PFSK-1 (cell line): ENCODE measurements at regions not wholly inside any gene's neighbourhood (a gene's known extent, or its start where the extent isn't known, plus 50 kb on each side); places are given as distances from the start of the nearest gene placed in this dataset.

ENCODE experiments used
- POLR2AphosphoS5 ChIP-seq: IDR thresholded peaks from 2 replicates; pipeline ENCODE4 v1.6.1; 2012; ENCODE audit warnings: low read depth, mild to moderate bottlenecking, control low read depth, low read length, moderate library complexity
- SIN3A ChIP-seq: IDR thresholded peaks from 2 replicates; pipeline ENCODE4 v1.6.1; 2012; ENCODE audit warnings: mild to moderate bottlenecking, low read length, moderate library complexity, borderline replicate concordance; ENCODE audit not compliant: insufficient read depth

DNA sequence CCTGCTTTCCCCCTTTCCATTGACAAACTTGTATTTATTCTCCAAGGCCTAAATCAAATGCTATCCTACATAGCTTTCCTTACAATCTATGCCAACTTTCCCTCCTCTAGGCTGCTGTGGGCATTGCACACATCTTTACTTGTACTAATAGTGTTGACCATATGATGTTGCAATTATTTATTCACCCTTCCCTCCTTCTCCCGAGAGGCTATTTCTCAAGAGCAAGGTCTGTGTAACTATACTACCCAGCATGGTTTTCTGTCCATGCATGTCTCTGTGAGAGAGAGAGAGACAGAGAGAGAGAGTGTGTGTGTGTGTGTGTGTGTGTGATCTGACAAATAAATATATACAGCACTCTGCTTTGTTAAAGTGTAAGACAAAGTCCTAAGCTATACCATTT lies 63.8 kb downstream of the GTPBP8 start:
- TF ChIP-seq POLR2AphosphoS5, result no peak
- TF ChIP-seq SIN3A, result no peak
